DND-41 (cell line): ENCODE measurements at regions not wholly inside any gene's neighbourhood (a gene's known extent, or its start where the extent isn't known, plus 50 kb on each side); places are given as distances from the start of the nearest gene placed in this dataset.

ENCODE experiments used
- ATAC-seq: fragments of 200-7000 bp; cut with Tn5 transposase; 3 replicates; pipeline ENCODE4 v1.9.1; 2021; ENCODE audit warnings: low read depth; ENCODE audit not compliant: insufficient read depth
- DNase-seq: peaks from one replicate; pipeline ENCODE4 v3.0.0-alpha.2; 2020
- H2AFZ ChIP-seq: 2 replicates; pipeline ENCODE4 v1.6.0; 2012; ENCODE audit warnings: low read depth, low read length
- H3K27ac ChIP-seq: 2 replicates; pipeline ENCODE4 v1.5.1; 2012; ENCODE audit warnings: low read length, inconsistent platforms
- H3K27me3 ChIP-seq: fragments of 200-600 bp; sonication (generic); 2 replicates; pipeline ENCODE4 v1.6.0; 2012; ENCODE audit warnings: low read length, mild to moderate bottlenecking, inconsistent platforms; ENCODE audit not compliant: insufficient read depth, poor library complexity
- H3K36me3 ChIP-seq: 2 replicates; pipeline ENCODE4 v1.5.1; 2012; ENCODE audit warnings: low read length, inconsistent platforms; ENCODE audit not compliant: insufficient read depth
- H3K4me1 ChIP-seq: 2 replicates; pipeline ENCODE4 v1.5.1; 2012; ENCODE audit warnings: mild to moderate bottlenecking, low read length; ENCODE audit not compliant: insufficient read depth
- H3K4me2 ChIP-seq: 2 replicates; pipeline ENCODE4 v1.6.0; 2012; ENCODE audit warnings: mild to moderate bottlenecking, moderate library complexity, low read length, inconsistent platforms; ENCODE audit not compliant: insufficient read depth
- H3K4me3 ChIP-seq, 2 experiments: fragments of 200-600 bp in 1 of 2; shearing (Covaris generic) in 1 of 2; 2 replicates each; pipeline ENCODE4 v1.5.1; 2012 to 2016; ENCODE audit warnings: inconsistent platforms in 2 of 2, low read length in 2 of 2, mild to moderate bottlenecking in 2 of 2, low read depth in 1 of 2, moderate library complexity in 1 of 2
- H3K79me2 ChIP-seq: 2 replicates; pipeline ENCODE4 v1.6.0; 2012; ENCODE audit warnings: low read length, inconsistent platforms; ENCODE audit not compliant: insufficient read depth
- H3K9ac ChIP-seq: 2 replicates; pipeline ENCODE4 v1.6.0; 2012; ENCODE audit warnings: low read depth, mild to moderate bottlenecking, inconsistent platforms, low read length, moderate library complexity
- H3K9me3 ChIP-seq: 2 replicates; pipeline ENCODE4 v1.5.1; 2012; ENCODE audit warnings: low read length, moderate library complexity, mild to moderate bottlenecking, inconsistent platforms; ENCODE audit not compliant: insufficient read depth, severe bottlenecking
- H4K20me1 ChIP-seq: 2 replicates; pipeline ENCODE4 v1.6.0; 2012; ENCODE audit warnings: low read length; ENCODE audit not compliant: insufficient read depth
- CTCF ChIP-seq: IDR thresholded peaks from 2 replicates; pipeline ENCODE4 v1.5.1; 2012; ENCODE audit warnings: borderline replicate concordance, low read length, moderate library complexity, mild to moderate bottlenecking; ENCODE audit not compliant: poor library complexity, severe bottlenecking; ENCODE audit errors: extremely low read depth
- EZH2 ChIP-seq: IDR thresholded peaks from 3 replicates; pipeline ENCODE4 v1.6.1; 2012; ENCODE audit warnings: borderline replicate concordance, low read depth, mild to moderate bottlenecking, moderate library complexity, low read length, inconsistent platforms; ENCODE audit not compliant: severe bottlenecking

- Histone ChIP-seq H3K9me3 (peaks cover 12% of the 10 kb centered on the region), H3K27ac (no peak overlapping the region), H3K4me2 (no peak overlapping the region), H3K27me3 (no peaks in the 10 kb centered on the region), H3K9ac (no peak overlapping the region), H4K20me1 (no peaks in the 10 kb centered on the region), H3K36me3 (no peaks in the 10 kb centered on the region), H3K79me2 (no peaks in the 10 kb centered on the region), H2AFZ (no peak overlapping the region), H3K4me3 (no peak overlapping the region), H3K4me1 (no peaks in the 10 kb centered on the region)
- TF ChIP-seq EZH2 (no peak), CTCF (no peak)
- ATAC-seq (no peak), DNase-seq (no peak)
Measured at GRCh38 chr1:224867715-224868114, 61.8 kb upstream of the DNAH14 start.

GRCh38 chr1:224872832-224873433 lies 56.5 kb upstream of the DNAH14 start:
- ATAC-seq: no peak
- Histone ChIP-seq H3K4me1 (no peaks in the 10 kb centered on the region), H3K9me3 (no peaks in the 10 kb centered on the region), H3K79me2 (no peaks in the 10 kb centered on the region), H4K20me1 (no peaks in the 10 kb centered on the region), H3K36me3 (no peaks in the 10 kb centered on the region), H3K27me3 (no peaks in the 10 kb centered on the region), H3K9ac (no peak overlapping the region), H2AFZ (no peak overlapping the region), H3K4me2 (no peak overlapping the region), H3K4me3 (no peak overlapping the region), H3K27ac (no peak overlapping the region)
- DNase-seq: no peak
- TF ChIP-seq EZH2 (no peak), CTCF (no peak)

- Histone ChIP-seq H3K9me3 (no peaks in the 10 kb centered on the region), H3K27me3 (no peaks in the 10 kb centered on the region), H3K79me2 (no peaks in the 10 kb centered on the region), H3K9ac (no peak overlapping the region), H3K4me3 (no peak overlapping the region), H3K36me3 (no peaks in the 10 kb centered on the region), H4K20me1 (no peaks in the 10 kb centered on the region), H3K4me1 (no peaks in the 10 kb centered on the region), H3K27ac (no peak overlapping the region), H3K4me2 (no peak overlapping the region), H2AFZ (no peak overlapping the region)
- TF ChIP-seq EZH2: no peak
- no peak for TF ChIP-seq CTCF
- ATAC-seq: no peak
- DNase-seq: no peak
Measured at GRCh38 chr1:224873434-224874369, 55.8 kb upstream of the DNAH14 start.
